ENCODE measurements at regions not wholly inside any gene's neighbourhood (a gene's known extent, or its start where the extent isn't known, plus 50 kb on each side); places are given as distances from the start of the nearest gene placed in this dataset.

- no peak for TF ChIP-seq POLR2A (IDR thresholded peaks at IDR 0.05; ENCODE audit: low read length)
- no peak for TF ChIP-seq GATA1 (IDR thresholded peaks at IDR 0.05; ENCODE audit: low read depth, low read length)
These were observed 1171.3 kb downstream of the DSC3 start for GRCh38 chr18:29871246-29871645.

Data from erythroblast (primary cell).